ENCODE measurements at regions not wholly inside any gene's neighbourhood (a gene's known extent, or its start where the extent isn't known, plus 50 kb on each side); places are given as distances from the start of the nearest gene placed in this dataset.

GRCh38 chr9:117596678-117597077, 107.5 kb upstream of the TLR4 start:
- H3K9me3 ChIP-seq: no peaks in the 10 kb centered on the region
- no peaks in the 10 kb centered on the region for H3K4me1 ChIP-seq
- H3K27ac Mint-ChIP-seq (ENCODE audit: unreplicated experiment): no peak overlapping the region
- no peaks in the 10 kb centered on the region for H3K36me3 ChIP-seq (ENCODE audit: control insufficient read depth, insufficient read depth, low read length)
- ChIA-PET POLR2A (no interaction called here), CTCF (no interaction called here)
- no peak for DNase-seq
- no peak overlapping the region for H3K4me3 Mint-ChIP-seq (ENCODE audit: unreplicated experiment)
- BruUV-seq (replicated peaks): no TSS peak
- H3K36me3 Mint-ChIP-seq (ENCODE audit: insufficient read depth, unreplicated experiment): no peaks in the 10 kb centered on the region
- no peaks in the 10 kb centered on the region for H3K4me1 Mint-ChIP-seq (ENCODE audit: low read depth, unreplicated experiment)
- H3K27me3 ChIP-seq (replicated peaks; ENCODE audit: control insufficient read depth, insufficient read depth, low read length): no peaks in the 10 kb centered on the region
- peaks cover 10% of the 10 kb centered on the region for H3K9me3 Mint-ChIP-seq (ENCODE audit: unreplicated experiment)
- no peaks in the 10 kb centered on the region for H3K27me3 Mint-ChIP-seq (ENCODE audit: insufficient read depth, unreplicated experiment)
- H3K4me3 ChIP-seq (ENCODE audit: low read depth, low read length): no peak overlapping the region
- intact Hi-C loops (cut with micrococcal nuclease; ENCODE audit: unreplicated experiment): no loop called here
- no peak for TF ChIP-seq CTCF (IDR thresholded peaks at IDR 0.05; ENCODE audit: insufficient read depth in 1 of 2, low read depth in 1 of 2, low read length in 1 of 2, severe bottlenecking in 1 of 2, unreplicated experiment in 1 of 2)

GRCh38 chr9:117595650-117596049, 108.6 kb upstream of the TLR4 start:
- no peak overlapping the region for H3K4me3 Mint-ChIP-seq (ENCODE audit: unreplicated experiment)
- ChIA-PET POLR2A (no interaction called here), CTCF (no interaction called here)
- no peaks in the 10 kb centered on the region for H3K27me3 ChIP-seq (replicated peaks; ENCODE audit: control insufficient read depth, insufficient read depth, low read length)
- DNase-seq: no peak
- no TSS peak for BruUV-seq (replicated peaks)
- no peak for TF ChIP-seq CTCF (IDR thresholded peaks at IDR 0.05; ENCODE audit: insufficient read depth in 1 of 2, low read depth in 1 of 2, low read length in 1 of 2, severe bottlenecking in 1 of 2, unreplicated experiment in 1 of 2)
- H3K9me3 Mint-ChIP-seq (ENCODE audit: unreplicated experiment): peaks cover 10% of the 10 kb centered on the region
- no peak overlapping the region for H3K27ac Mint-ChIP-seq (ENCODE audit: unreplicated experiment)
- no peaks in the 10 kb centered on the region for H3K9me3 ChIP-seq
- H3K4me1 ChIP-seq: no peaks in the 10 kb centered on the region
- H3K4me1 Mint-ChIP-seq (ENCODE audit: low read depth, unreplicated experiment): no peaks in the 10 kb centered on the region
- H3K36me3 ChIP-seq (ENCODE audit: control insufficient read depth, insufficient read depth, low read length): no peaks in the 10 kb centered on the region
- H3K27me3 Mint-ChIP-seq (ENCODE audit: insufficient read depth, unreplicated experiment): no peaks in the 10 kb centered on the region
- intact Hi-C loops (cut with micrococcal nuclease; ENCODE audit: unreplicated experiment): no loop called here
- H3K4me3 ChIP-seq (ENCODE audit: low read depth, low read length): no peak overlapping the region
- no peaks in the 10 kb centered on the region for H3K36me3 Mint-ChIP-seq (ENCODE audit: insufficient read depth, unreplicated experiment)

- POLR2A ChIA-PET: no interaction called here
- TF ChIP-seq CTCF (IDR thresholded peaks at IDR 0.05; ENCODE audit: insufficient read depth in 1 of 2, low read depth in 1 of 2, low read length in 1 of 2, severe bottlenecking in 1 of 2, unreplicated experiment in 1 of 2): no peak
- Histone ChIP-seq H3K27me3 (replicated peaks; ENCODE audit: control insufficient read depth, insufficient read depth, low read length) (no peaks in the 10 kb centered on the region), H3K9me3 (no peaks in the 10 kb centered on the region), H3K36me3 (ENCODE audit: control insufficient read depth, insufficient read depth, low read length) (no peaks in the 10 kb centered on the region), H3K4me1 (no peaks in the 10 kb centered on the region), H3K4me3 (ENCODE audit: low read depth, low read length) (no peak overlapping the region)
- Mint-ChIP-seq H3K36me3 (ENCODE audit: insufficient read depth, unreplicated experiment) (no peaks in the 10 kb centered on the region), H3K4me3 (ENCODE audit: unreplicated experiment) (no peak overlapping the region), H3K27ac (ENCODE audit: unreplicated experiment) (no peak overlapping the region), H3K9me3 (ENCODE audit: unreplicated experiment) (no peaks in the 10 kb centered on the region), H3K4me1 (ENCODE audit: low read depth, unreplicated experiment) (no peaks in the 10 kb centered on the region), H3K27me3 (ENCODE audit: insufficient read depth, unreplicated experiment) (no peaks in the 10 kb centered on the region)
- intact Hi-C loops (cut with micrococcal nuclease; ENCODE audit: unreplicated experiment): no loop called here
- CTCF ChIA-PET: no interaction called here
- BruUV-seq (replicated peaks): no TSS peak
- DNase-seq: no peak
Observed at GRCh38 chr9:117587263-117587662, 116.9 kb upstream of the TLR4 start.

Measured in Caco-2 (cell line).